HepG2 (cell line): ENCODE measurements at regions not wholly inside any gene's neighbourhood (a gene's known extent, or its start where the extent isn't known, plus 50 kb on each side); places are given as distances from the start of the nearest gene placed in this dataset.

Source experiments
- ATAC-seq: fragments of 200-7000 bp; cut with Tn5 transposase; 3 replicates; pipeline ENCODE4 v1.9.1; 2020; ENCODE audit warnings: mild to moderate bottlenecking, moderate library complexity
- BruUV-seq: library from RNA; stranded (reverse); fragments of 400-500 nt; replicated peaks from 2 replicates; lab custom pipeline; 2021; lab: Mats Ljungman, UMichigan
- CTCF ChIA-PET: fragments of 300-600 bp; formaldehyde crosslinking; extraction: SDS; loops from one replicate; lab custom pipeline; 2021; ENCODE audit warnings: low total read pairs, inconsistent platforms, low intra/inter-chr PET ratio; lab: Yijun Ruan, JAX
- POLR2A ChIA-PET: fragments of 350-600 bp; sonication (Branson Sonifier 250); formaldehyde crosslinking; loops from one replicate; lab custom pipeline; 2020; ENCODE audit warnings: antibody characterized with exemption, inconsistent platforms; lab: Yijun Ruan, JAX
- DNase-seq: peaks from one replicate; pipeline ENCODE4 v3.0.0-alpha.2; 2015; ENCODE audit warnings: low spot score
- FAIRE-seq: peaks from 3 replicates; lab custom pipeline; 2011; peaks lifted over from hg19 to GRCh38; lab: Jason Lieb, UNC
- H2AFZ ChIP-seq: one replicate; pipeline ENCODE4 v1.6.1; 2011; ENCODE audit warnings: low read length, inconsistent platforms
- H3K27ac ChIP-seq: fragments of 300-600 bp; 3 replicates; pipeline ENCODE4 v1.8.0; 2011; ENCODE audit warnings: mixed run types, mild to moderate bottlenecking, mixed read lengths, low read length, inconsistent platforms; ENCODE audit not compliant: insufficient read depth; ENCODE audit errors: extremely low read length
- H3K27me3 ChIP-seq, 2 experiments: fragments of 200-600 bp in 1 of 2; 2 replicates in 1 of 2; 3 replicates in 1 of 2; pipeline versions ENCODE4 v1.6.0 to v1.8.0; 2011; ENCODE audit warnings: low read length in 2 of 2, mild to moderate bottlenecking in 2 of 2, moderate library complexity in 2 of 2, inconsistent platforms in 1 of 2; ENCODE audit not compliant: insufficient read depth in 2 of 2, control insufficient read depth in 1 of 2
- H3K36me3 ChIP-seq, 2 experiments: fragments of 200-600 bp in 1 of 2; replicated peaks in 1 of 2; 2 replicates in 1 of 2; 3 replicates in 1 of 2; pipeline versions ENCODE4 v1.5.1 to v1.8.0; 2011; ENCODE audit warnings: low read length in 2 of 2, inconsistent platforms in 1 of 2; ENCODE audit not compliant: insufficient read depth in 2 of 2, control insufficient read depth in 1 of 2
- H3K4me1 ChIP-seq: 2 replicates; pipeline ENCODE4 v1.5.1; 2012; ENCODE audit warnings: low read length, inconsistent platforms; ENCODE audit not compliant: insufficient read depth
- H3K4me2 ChIP-seq: 2 replicates; pipeline ENCODE4 v1.6.0; 2011; ENCODE audit warnings: low read depth, low read length, inconsistent platforms
- H3K4me3 ChIP-seq, 3 experiments: fragments of 200-600 bp in 1 of 3; sonication (generic), shearing (Covaris generic) in 1 of 3; replicated peaks in 1 of 3; 2 replicates each; pipeline ENCODE4 v1.5.1; 2011 to 2016; ENCODE audit warnings: low read length in 3 of 3, inconsistent platforms in 2 of 3, low read depth in 2 of 3, mild to moderate bottlenecking in 2 of 3, control low read depth in 1 of 3, mixed read lengths in 1 of 3; ENCODE audit not compliant: insufficient read depth in 1 of 3
- H3K79me2 ChIP-seq: one replicate; pipeline ENCODE4 v1.6.1; 2011; ENCODE audit warnings: low read length, inconsistent platforms; ENCODE audit not compliant: insufficient read depth
- H3K9ac ChIP-seq: 2 replicates; pipeline ENCODE4 v1.6.0; 2011; ENCODE audit warnings: mild to moderate bottlenecking, low read depth, low read length, inconsistent platforms; ENCODE audit not compliant: insufficient read depth
- H3K9me3 ChIP-seq: 2 replicates; pipeline ENCODE4 v1.5.1; 2012; ENCODE audit warnings: mild to moderate bottlenecking, low read length
- H4K20me1 ChIP-seq: 2 replicates; pipeline ENCODE4 v1.6.0; 2011; ENCODE audit warnings: inconsistent platforms, mild to moderate bottlenecking, low read length, moderate library complexity; ENCODE audit not compliant: insufficient read depth
- ATF7 ChIP-seq, 2 experiments: fragments of 450-650 bp in 1 of 2; sonication (generic) in 1 of 2; formaldehyde crosslinking in 1 of 2; IDR thresholded peaks; 2 replicates each; pipeline versions ENCODE4 v1.4.0 to v1.6.1; 2016 to 2020; ENCODE audit warnings: antibody characterized with exemption in 1 of 2, mild to moderate bottlenecking in 1 of 2, missing genetic modification reagents in 1 of 2
- CREB1 ChIP-seq, 2 experiments: fragments of 450-650 bp in 1 of 2; IDR thresholded peaks; 2 replicates each; pipeline ENCODE4 v1.6.1; 2016 to 2017; ENCODE audit warnings: control low read depth in 1 of 2, mild to moderate bottlenecking in 1 of 2, missing compliant biosample characterization in 1 of 2, missing genetic modification characterization in 1 of 2
- FOSL2 ChIP-seq: sonication (generic); formaldehyde crosslinking; IDR thresholded peaks from 2 replicates; pipeline ENCODE4 v1.4.0; 2020; ENCODE audit warnings: missing genetic modification reagents
- FOXJ3 ChIP-seq: sonication (generic); formaldehyde crosslinking; IDR thresholded peaks from 2 replicates; pipeline ENCODE4 v1.4.0; 2020; ENCODE audit warnings: missing genetic modification reagents, mild to moderate bottlenecking, borderline replicate concordance
- FOXO1 ChIP-seq: sonication (generic); formaldehyde crosslinking; IDR thresholded peaks from 2 replicates; pipeline ENCODE4 v1.4.0; 2020; ENCODE audit warnings: missing genetic modification reagents
- NFE2L1 ChIP-seq: sonication (generic); formaldehyde crosslinking; IDR thresholded peaks from 2 replicates; pipeline ENCODE4 v1.4.0; 2020; ENCODE audit warnings: missing genetic modification reagents, mild to moderate bottlenecking, borderline replicate concordance
- ZNF776 ChIP-seq: sonication (generic); formaldehyde crosslinking; IDR thresholded peaks from 2 replicates; pipeline ENCODE4 v1.4.0; 2020; ENCODE audit warnings: mild to moderate bottlenecking, missing genetic modification reagents
- WGBS: methylation state at CpG from one replicate; pipeline ENCODE4 v1.1.6; 2017; ENCODE audit warnings: low lambda C conversion rate; 5-methylcytosine and 5-hydroxymethylcytosine counted together
- in situ Hi-C: cut with HindIII; loops from 2 replicates; pipeline ENCODE4 v1.10.0; 2017; ENCODE audit warnings: low pct_unique_long_range_greater_than_20kb; ENCODE audit not compliant: extremely low pct_ligation_motif_present
- intact Hi-C: fragments of 100-400 bp; cut with micrococcal nuclease; formaldehyde crosslinking; loops from one replicate; pipeline ENCODE4 v1.10.0; 2022; ENCODE audit not compliant: unreplicated experiment
- TF ChIP-seq, protein P1 (sequence below): sonication (generic); formaldehyde crosslinking; IDR thresholded peaks from 2 replicates; pipeline ENCODE4 v1.4.0; 2020; ENCODE audit warnings: mild to moderate bottlenecking, low read depth, missing genetic modification reagents
- TF ChIP-seq, protein P2 (sequence below), 2 experiments: fragments of 450-650 bp in 1 of 2; sonication (generic) in 1 of 2; formaldehyde crosslinking; IDR thresholded peaks; 2 replicates each; pipeline versions ENCODE4 v1.5.0 to v1.8.0; 2020 to 2022; ENCODE audit warnings: mild to moderate bottlenecking in 1 of 2, missing genetic modification reagents in 1 of 2

DNA sequence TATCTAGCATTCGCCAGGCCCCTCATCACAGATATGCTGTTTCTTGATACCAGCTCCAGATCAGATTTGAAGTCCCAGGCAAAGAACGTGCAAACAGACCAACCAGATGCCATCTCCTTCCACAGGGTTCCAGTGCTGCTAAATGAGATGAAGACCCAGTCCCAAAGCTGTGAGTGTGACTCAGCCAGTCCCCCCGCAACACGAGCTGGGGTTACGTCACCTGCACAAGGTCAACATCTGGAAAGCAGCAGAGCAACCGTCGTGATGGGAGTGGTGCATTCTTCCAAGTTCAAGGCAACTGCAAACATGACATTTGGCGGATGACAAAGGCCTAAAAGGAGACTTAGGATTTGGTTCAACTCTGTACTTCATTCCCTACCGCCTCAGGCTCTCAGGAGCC, 69.6 kb upstream of the TIAM1 start:
- intact Hi-C loops, result no loop called here
- H3K9me3 ChIP-seq, result no peaks in the 10 kb centered on the region
- no peak for FAIRE-seq
- POLR2A ChIA-PET, result no interaction called here
- H3K36me3 ChIP-seq, result no peaks in the 10 kb centered on the region
- TF ChIP-seq, protein P1, sequence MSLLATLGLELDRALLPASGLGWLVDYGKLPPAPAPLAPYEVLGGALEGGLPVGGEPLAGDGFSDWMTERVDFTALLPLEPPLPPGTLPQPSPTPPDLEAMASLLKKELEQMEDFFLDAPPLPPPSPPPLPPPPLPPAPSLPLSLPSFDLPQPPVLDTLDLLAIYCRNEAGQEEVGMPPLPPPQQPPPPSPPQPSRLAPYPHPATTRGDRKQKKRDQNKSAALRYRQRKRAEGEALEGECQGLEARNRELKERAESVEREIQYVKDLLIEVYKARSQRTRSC, result no peak
- TF ChIP-seq ATF7 (IDR thresholded peaks at IDR 0.05) (peak; percentile 39; the same call in 1 of the 2 replicates), ATF7 (CRISPR knock-in tag; IDR thresholded peaks at IDR 0.05) (no peak), NFE2L1 (CRISPR knock-in tag) (no peak), ZNF776 (CRISPR knock-in tag) (no peak), FOSL2 (CRISPR knock-in tag) (peak; percentile 75), FOXO1 (CRISPR knock-in tag) (no peak), FOXJ3 (no peak), CREB1 (IDR thresholded peaks at IDR 0.05) (peak; percentile 31; the same call in 1 of the 2 replicates), CREB1 (CRISPR knock-in tag; IDR thresholded peaks at IDR 0.05) (no peak)
- TF ChIP-seq, protein P2, sequence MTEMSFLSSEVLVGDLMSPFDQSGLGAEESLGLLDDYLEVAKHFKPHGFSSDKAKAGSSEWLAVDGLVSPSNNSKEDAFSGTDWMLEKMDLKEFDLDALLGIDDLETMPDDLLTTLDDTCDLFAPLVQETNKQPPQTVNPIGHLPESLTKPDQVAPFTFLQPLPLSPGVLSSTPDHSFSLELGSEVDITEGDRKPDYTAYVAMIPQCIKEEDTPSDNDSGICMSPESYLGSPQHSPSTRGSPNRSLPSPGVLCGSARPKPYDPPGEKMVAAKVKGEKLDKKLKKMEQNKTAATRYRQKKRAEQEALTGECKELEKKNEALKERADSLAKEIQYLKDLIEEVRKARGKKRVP (CRISPR knock-in tag; IDR thresholded peaks at IDR 0.05), result 0 out of 4 replicates have a peak, but pooled peaks of 1 of the 2 experiments have one; percentile 44
- TF ChIP-seq, all 625 proteins: peak for 4
- H3K4me3 ChIP-seq, result no peak overlapping the region
- no peak for ATAC-seq
- BruUV-seq, result no TSS peak
- peaks cover 6% of the 10 kb centered on the region for H3K4me1 ChIP-seq
- WGBS, result 16% methylated on average over 8 of the region's 9 CpGs
- H3K27ac ChIP-seq, result no peak overlapping the region
- H3K9ac ChIP-seq, result no peak overlapping the region
- in situ Hi-C loops, result no loop called here
- H3K79me2 ChIP-seq, result no peaks in the 10 kb centered on the region
- H4K20me1 ChIP-seq, result no peaks in the 10 kb centered on the region
- no peak for DNase-seq
- H3K4me2 ChIP-seq, result no peak overlapping the region
- no peaks in the 10 kb centered on the region for H3K27me3 ChIP-seq
- CTCF ChIA-PET, result no interaction called here
- no peak overlapping the region for H2AFZ ChIP-seq
